Calu3 (cell line): ENCODE measurements at regions not wholly inside any gene's neighbourhood (a gene's known extent, or its start where the extent isn't known, plus 50 kb on each side); places are given as distances from the start of the nearest gene placed in this dataset.

Experiments used
- BruUV-seq: library from RNA; stranded (reverse); fragments of 400-500 nt; replicated peaks from 2 replicates; lab custom pipeline; 2021; lab: Mats Ljungman, UMichigan
- CTCF ChIA-PET: fragments of 300-600 bp; sonication (Branson Sonifier 250); formaldehyde crosslinking; loops from one replicate; lab custom pipeline; 2022; ENCODE audit warnings: antibody characterized with exemption; lab: Charles Lee
- DNase-seq: peaks from one replicate; pipeline ENCODE4 v3.0.0; 2022
- H3K27ac Mint-ChIP-seq: one replicate; pipeline ENCODE4 v1.8.0; 2022; ENCODE audit warnings: mixed read lengths; ENCODE audit not compliant: unreplicated experiment
- H3K27me3 Mint-ChIP-seq: one replicate; pipeline ENCODE4 v1.8.0; 2022; ENCODE audit warnings: mixed read lengths; ENCODE audit not compliant: unreplicated experiment
- H3K36me3 Mint-ChIP-seq: one replicate; pipeline ENCODE4 v1.8.0; 2022; ENCODE audit warnings: mild to moderate bottlenecking, moderate library complexity, mixed read lengths; ENCODE audit not compliant: insufficient read depth, unreplicated experiment
- H3K4me1 Mint-ChIP-seq: one replicate; pipeline ENCODE4 v1.8.0; 2022; ENCODE audit warnings: mild to moderate bottlenecking, low read depth, mixed read lengths; ENCODE audit not compliant: unreplicated experiment
- H3K4me3 Mint-ChIP-seq: one replicate; pipeline ENCODE4 v1.8.0; 2022; ENCODE audit warnings: mild to moderate bottlenecking, low read depth, moderate library complexity, mixed read lengths; ENCODE audit not compliant: unreplicated experiment
- H3K9me3 Mint-ChIP-seq: one replicate; pipeline ENCODE4 v1.8.0; 2022; ENCODE audit warnings: low read depth, mixed read lengths; ENCODE audit not compliant: unreplicated experiment
- intact Hi-C: fragments of 100-400 bp; cut with micrococcal nuclease; formaldehyde crosslinking; loops from one replicate; pipeline ENCODE4 v1.10.0; 2022; ENCODE audit not compliant: unreplicated experiment
- TF ChIP-seq, protein P1 (sequence below): fragments of 200-600 bp; IDR thresholded peaks from one replicate; pipeline ENCODE4 v1.8.0; 2022; ENCODE audit warnings: antibody characterized with exemption; ENCODE audit not compliant: unreplicated experiment

GRCh38 chr19:13579388-13580060 is 73.2 kb upstream of the CACNA1A start:
- no peak overlapping the region for H3K4me3 Mint-ChIP-seq
- H3K36me3 Mint-ChIP-seq: no peaks in the 10 kb centered on the region
- H3K27ac Mint-ChIP-seq: no peak overlapping the region
- intact Hi-C loops: no loop called here
- H3K27me3 Mint-ChIP-seq: peaks cover 19% of the 10 kb centered on the region
- no peaks in the 10 kb centered on the region for H3K4me1 Mint-ChIP-seq
- BruUV-seq: no TSS peak
- peaks cover 7% of the 10 kb centered on the region for H3K9me3 Mint-ChIP-seq
- CTCF ChIA-PET: no interaction called here
- TF ChIP-seq, protein P1, sequence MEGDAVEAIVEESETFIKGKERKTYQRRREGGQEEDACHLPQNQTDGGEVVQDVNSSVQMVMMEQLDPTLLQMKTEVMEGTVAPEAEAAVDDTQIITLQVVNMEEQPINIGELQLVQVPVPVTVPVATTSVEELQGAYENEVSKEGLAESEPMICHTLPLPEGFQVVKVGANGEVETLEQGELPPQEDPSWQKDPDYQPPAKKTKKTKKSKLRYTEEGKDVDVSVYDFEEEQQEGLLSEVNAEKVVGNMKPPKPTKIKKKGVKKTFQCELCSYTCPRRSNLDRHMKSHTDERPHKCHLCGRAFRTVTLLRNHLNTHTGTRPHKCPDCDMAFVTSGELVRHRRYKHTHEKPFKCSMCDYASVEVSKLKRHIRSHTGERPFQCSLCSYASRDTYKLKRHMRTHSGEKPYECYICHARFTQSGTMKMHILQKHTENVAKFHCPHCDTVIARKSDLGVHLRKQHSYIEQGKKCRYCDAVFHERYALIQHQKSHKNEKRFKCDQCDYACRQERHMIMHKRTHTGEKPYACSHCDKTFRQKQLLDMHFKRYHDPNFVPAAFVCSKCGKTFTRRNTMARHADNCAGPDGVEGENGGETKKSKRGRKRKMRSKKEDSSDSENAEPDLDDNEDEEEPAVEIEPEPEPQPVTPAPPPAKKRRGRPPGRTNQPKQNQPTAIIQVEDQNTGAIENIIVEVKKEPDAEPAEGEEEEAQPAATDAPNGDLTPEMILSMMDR: no peak
- DNase-seq: no peak

GRCh38 chr19:13576726-13577125 is 70.4 kb upstream of the CACNA1A start:
- Mint-ChIP-seq H3K4me1 (no peaks in the 10 kb centered on the region), H3K4me3 (no peak overlapping the region), H3K9me3 (peaks cover 7% of the 10 kb centered on the region), H3K27me3 (peaks cover 42% of the 10 kb centered on the region), H3K36me3 (no peaks in the 10 kb centered on the region), H3K27ac (no peak overlapping the region)
- no peak for DNase-seq
- intact Hi-C loops: no loop called here
- CTCF ChIA-PET: interaction anchor here (0.7 kb wide), 1 partner anchor 215 kb away, joined by 5 read pairs; no protein-coding TSS in a partner anchor
- TF ChIP-seq, protein P1: no peak
- BruUV-seq: no TSS peak

DNA sequence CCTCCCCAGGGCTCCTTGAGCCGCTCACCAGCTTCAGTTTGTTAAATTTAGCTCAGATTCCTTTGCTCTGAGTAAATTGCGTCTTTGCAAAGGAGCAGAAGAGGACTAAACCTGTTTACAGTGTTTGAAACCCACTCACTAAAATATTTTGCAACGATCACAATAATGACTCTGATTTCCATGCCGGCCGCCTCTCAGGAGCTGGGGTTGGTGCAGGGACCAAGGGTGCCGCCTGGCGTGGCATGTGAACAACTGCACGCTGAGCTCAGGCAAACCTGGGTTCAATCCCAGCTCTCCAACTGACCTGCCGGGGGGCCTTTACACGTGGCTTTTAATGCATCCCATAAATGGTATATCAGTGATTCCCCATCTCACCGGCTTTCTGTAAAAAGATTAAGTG is 68.7 kb upstream of the CACNA1A start:
- H3K36me3 Mint-ChIP-seq: no peaks in the 10 kb centered on the region
- CTCF ChIA-PET: interaction anchor here (0.9 to 1.0 kb wide), 2 partner anchors 11 to 297 kb away, joined by 4 read pairs; no protein-coding TSS in a partner anchor
- peaks cover 7% of the 10 kb centered on the region for H3K9me3 Mint-ChIP-seq
- no peak for DNase-seq
- TF ChIP-seq, protein P1: no peak
- H3K4me1 Mint-ChIP-seq: no peaks in the 10 kb centered on the region
- intact Hi-C loops: no loop called here
- H3K27me3 Mint-ChIP-seq: peaks cover 58% of the 10 kb centered on the region
- H3K4me3 Mint-ChIP-seq: no peak overlapping the region
- no peak overlapping the region for H3K27ac Mint-ChIP-seq
- BruUV-seq: no TSS peak

- TF ChIP-seq, protein P1: no peak
- Mint-ChIP-seq H3K27ac (no peak overlapping the region), H3K36me3 (no peaks in the 10 kb centered on the region), H3K4me1 (no peaks in the 10 kb centered on the region), H3K27me3 (peaks cover 58% of the 10 kb centered on the region), H3K9me3 (peaks cover 5% of the 10 kb centered on the region), H3K4me3 (no peak overlapping the region)
- BruUV-seq: no TSS peak
- intact Hi-C loops: no loop called here
- CTCF ChIA-PET: interaction anchor here (0.5 kb wide), 1 partner anchor 141 kb away, joined by 3 read pairs; no protein-coding TSS in a partner anchor
- no peak for DNase-seq
Observed at GRCh38 chr19:13573056-13573667, 66.9 kb upstream of the CACNA1A start.
